ENCODE measurements at regions not wholly inside any gene's neighbourhood (a gene's known extent, or its start where the extent isn't known, plus 50 kb on each side); places are given as distances from the start of the nearest gene placed in this dataset.

GRCh38 chr3:30324587-30324986 is 281.8 kb upstream of the TGFBR2 start:
- Histone ChIP-seq H4K8ac (ENCODE audit: extremely low read depth, insufficient read depth, low read length) (no peak overlapping the region), H2BK12ac (ENCODE audit: low read depth, low read length) (no peak overlapping the region), H3K4me1 (replicated peaks in 1 of 4; ENCODE audit: control insufficient read depth in 3 of 4, insufficient read depth in 4 of 4, low read length in 3 of 4) (peaks cover 0 to 3% (median 0%) of the 10 kb centered on the region in 4 experiments; a peak in 1 of 7 replicates), H3K4me3 (ENCODE audit: extremely low read depth in 1 of 4, insufficient read depth in 2 of 4, low read depth in 3 of 4, low read length in 4 of 4) (no peak overlapping the region), H3K4me2 (ENCODE audit: insufficient read depth in 1 of 2, low read depth in 2 of 2, low read length in 2 of 2) (no peak overlapping the region), H4K5ac (ENCODE audit: insufficient read length, low read depth, low read length) (no peak overlapping the region), H3K9me3 (ENCODE audit: insufficient read depth in 2 of 2, low read depth in 1 of 2, low read length in 1 of 2) (no peaks in the 10 kb centered on the region), H3K79me2 (ENCODE audit: control insufficient read depth in 1 of 2, insufficient read depth in 2 of 2, low read length in 2 of 2) (no peaks in the 10 kb centered on the region), H3K27ac (ENCODE audit: low read depth, low read length) (no peak overlapping the region), H3K56ac (replicated peaks; ENCODE audit: insufficient read length, low read depth, low read length) (no peak overlapping the region), H2BK15ac (ENCODE audit: low read length) (no peak overlapping the region), H3K9ac (replicated peaks in 1 of 4; ENCODE audit: extremely low read depth in 1 of 4, low read depth in 3 of 4, low read length in 3 of 4) (no peak overlapping the region), H4K91ac (replicated peaks; ENCODE audit: insufficient read length, low read length) (no peak overlapping the region), H2AK5ac (ENCODE audit: low read depth, low read length) (no peak overlapping the region), H2AFZ (ENCODE audit: low read length) (no peak overlapping the region), H3K36me3 (ENCODE audit: control insufficient read depth in 2 of 4, insufficient read depth in 4 of 4, low read length in 3 of 4) (no peaks in the 10 kb centered on the region), H4K20me1 (replicated peaks in 1 of 2; ENCODE audit: control insufficient read depth in 1 of 2, insufficient read depth in 2 of 2, low read length in 2 of 2) (no peaks in the 10 kb centered on the region), H3K14ac (ENCODE audit: insufficient read length) (no peak overlapping the region), H3K27me3 (replicated peaks in 1 of 4; ENCODE audit: control insufficient read depth in 3 of 4, extremely low read depth in 1 of 4, insufficient read depth in 3 of 4, low read length in 3 of 4) (no peaks in the 10 kb centered on the region), H3K79me1 (ENCODE audit: low read depth, low read length) (no peaks in the 10 kb centered on the region), H2BK5ac (ENCODE audit: low read depth, low read length) (no peak overlapping the region), H3K23ac (ENCODE audit: insufficient read length) (no peak overlapping the region), H3K18ac (ENCODE audit: extremely low read depth, low read length) (no peak overlapping the region), H3K4ac (replicated peaks; ENCODE audit: insufficient read length, low read depth, low read length) (no peak overlapping the region), H2BK20ac (ENCODE audit: low read length) (no peak overlapping the region), H2BK120ac (replicated peaks; ENCODE audit: low read depth, low read length) (no peak overlapping the region), H3K23me2 (ENCODE audit: low read depth, low read length) (no peaks in the 10 kb centered on the region)
- POLR2A ChIA-PET (ENCODE audit: partially characterized antibody), result no interaction called here
- CTCF ChIA-PET (ENCODE audit: partially characterized antibody), result interaction anchor here (1.1 kb wide), 1 partner anchor 16 kb away, joined by 4 read pairs; no protein-coding TSS in a partner anchor
- FAIRE-seq (no peak), DNase-seq (ENCODE audit: low read depth in 1 of 2, low spot score in 2 of 2) (no peak)
- 100% methylated on average over 1 of the region's 1 CpG; no CpG with 5 or more reads in 1 of the 2 experiments for WGBS, 2 experiments (ENCODE audit: extremely low coverage in 1 of 2, insufficient coverage in 1 of 2, insufficient read length in 1 of 2, insufficient replicate concordance in 2 of 2, low coverage in 1 of 2, low lambda C conversion rate in 2 of 2, missing lambda C conversion rate in 1 of 2)
- no peak for TF ChIP-seq SIRT6 (IDR thresholded peaks at IDR 0.05; ENCODE audit: low read length)
- TF ChIP-seq SIN3A (conservative IDR thresholded peaks at IDR 0.05 in 1 of 2, IDR thresholded peaks at IDR 0.05 in 1 of 2; ENCODE audit: low read depth in 1 of 2, low read length in 2 of 2), result no peak
- TF ChIP-seq CBX8 (IDR thresholded peaks at IDR 0.05; ENCODE audit: borderline replicate concordance, low read depth, low read length), result no peak
- no peak for TF ChIP-seq CHD2 (IDR thresholded peaks at IDR 0.05; ENCODE audit: low read length)
